WI38 (cell line): ENCODE measurements at regions not wholly inside any gene's neighbourhood (a gene's known extent, or its start where the extent isn't known, plus 50 kb on each side); places are given as distances from the start of the nearest gene placed in this dataset.

Experiments
- H3K4me3 ChIP-seq: 2 replicates; pipeline ENCODE4 v1.5.1; 2011; ENCODE audit warnings: low read depth, mild to moderate bottlenecking, control low read depth, low read length
- TF ChIP-seq, protein P1 (sequence below): IDR thresholded peaks from 2 replicates; pipeline ENCODE4 v1.5.1; 2012; ENCODE audit warnings: low read depth, mild to moderate bottlenecking, control low read depth, low read length

DNA sequence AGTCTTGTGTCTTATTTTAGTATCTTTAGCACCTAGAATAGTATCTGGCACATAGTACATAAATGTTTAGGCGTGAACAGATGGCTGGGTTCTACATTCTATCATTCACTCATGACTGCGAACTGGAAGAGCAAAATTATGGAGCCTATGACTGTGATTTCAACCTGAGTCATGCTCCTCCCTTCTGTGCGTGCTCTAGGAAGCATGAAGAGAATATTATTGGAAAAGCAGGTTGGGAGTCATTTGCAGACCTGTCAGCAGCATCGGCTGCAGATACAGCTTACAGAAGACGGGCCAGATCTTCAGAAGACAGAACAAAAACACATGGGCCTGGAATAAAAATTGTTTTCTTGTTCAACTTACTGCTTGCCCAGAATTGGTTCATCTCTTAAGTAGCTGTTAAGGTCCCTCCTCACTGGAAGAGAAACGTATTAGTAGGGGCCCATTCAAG is 344.0 kb upstream of the USP24 start:
- TF ChIP-seq, protein P1, sequence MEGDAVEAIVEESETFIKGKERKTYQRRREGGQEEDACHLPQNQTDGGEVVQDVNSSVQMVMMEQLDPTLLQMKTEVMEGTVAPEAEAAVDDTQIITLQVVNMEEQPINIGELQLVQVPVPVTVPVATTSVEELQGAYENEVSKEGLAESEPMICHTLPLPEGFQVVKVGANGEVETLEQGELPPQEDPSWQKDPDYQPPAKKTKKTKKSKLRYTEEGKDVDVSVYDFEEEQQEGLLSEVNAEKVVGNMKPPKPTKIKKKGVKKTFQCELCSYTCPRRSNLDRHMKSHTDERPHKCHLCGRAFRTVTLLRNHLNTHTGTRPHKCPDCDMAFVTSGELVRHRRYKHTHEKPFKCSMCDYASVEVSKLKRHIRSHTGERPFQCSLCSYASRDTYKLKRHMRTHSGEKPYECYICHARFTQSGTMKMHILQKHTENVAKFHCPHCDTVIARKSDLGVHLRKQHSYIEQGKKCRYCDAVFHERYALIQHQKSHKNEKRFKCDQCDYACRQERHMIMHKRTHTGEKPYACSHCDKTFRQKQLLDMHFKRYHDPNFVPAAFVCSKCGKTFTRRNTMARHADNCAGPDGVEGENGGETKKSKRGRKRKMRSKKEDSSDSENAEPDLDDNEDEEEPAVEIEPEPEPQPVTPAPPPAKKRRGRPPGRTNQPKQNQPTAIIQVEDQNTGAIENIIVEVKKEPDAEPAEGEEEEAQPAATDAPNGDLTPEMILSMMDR, result no peak

DNA sequence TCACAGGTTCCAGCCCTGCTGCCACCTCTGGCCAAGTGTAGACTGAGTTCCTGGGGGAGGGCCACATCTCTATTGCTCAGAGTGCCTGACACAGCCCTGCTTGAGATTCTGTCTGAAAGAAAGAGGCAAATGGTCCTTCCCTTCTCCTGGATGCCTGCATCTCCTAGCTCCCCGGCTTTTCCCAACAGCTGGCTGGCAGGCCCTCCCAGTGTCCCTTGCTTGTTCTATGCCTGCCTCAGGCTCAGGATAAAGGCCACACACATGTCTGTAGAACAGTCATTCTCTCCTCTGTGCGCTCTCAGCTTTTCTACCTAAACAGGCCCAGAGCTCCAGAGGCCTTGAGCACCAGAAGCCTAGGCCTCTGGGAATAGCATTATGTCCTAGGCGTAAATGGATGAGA is 343.4 kb upstream of the USP24 start:
- no peak overlapping the region for H3K4me3 ChIP-seq
- TF ChIP-seq, protein P1, result no peak

More for the DNA sequence above, 344.0 kb upstream of the USP24 start:
- H3K4me3 ChIP-seq, result no peak overlapping the region

DNA sequence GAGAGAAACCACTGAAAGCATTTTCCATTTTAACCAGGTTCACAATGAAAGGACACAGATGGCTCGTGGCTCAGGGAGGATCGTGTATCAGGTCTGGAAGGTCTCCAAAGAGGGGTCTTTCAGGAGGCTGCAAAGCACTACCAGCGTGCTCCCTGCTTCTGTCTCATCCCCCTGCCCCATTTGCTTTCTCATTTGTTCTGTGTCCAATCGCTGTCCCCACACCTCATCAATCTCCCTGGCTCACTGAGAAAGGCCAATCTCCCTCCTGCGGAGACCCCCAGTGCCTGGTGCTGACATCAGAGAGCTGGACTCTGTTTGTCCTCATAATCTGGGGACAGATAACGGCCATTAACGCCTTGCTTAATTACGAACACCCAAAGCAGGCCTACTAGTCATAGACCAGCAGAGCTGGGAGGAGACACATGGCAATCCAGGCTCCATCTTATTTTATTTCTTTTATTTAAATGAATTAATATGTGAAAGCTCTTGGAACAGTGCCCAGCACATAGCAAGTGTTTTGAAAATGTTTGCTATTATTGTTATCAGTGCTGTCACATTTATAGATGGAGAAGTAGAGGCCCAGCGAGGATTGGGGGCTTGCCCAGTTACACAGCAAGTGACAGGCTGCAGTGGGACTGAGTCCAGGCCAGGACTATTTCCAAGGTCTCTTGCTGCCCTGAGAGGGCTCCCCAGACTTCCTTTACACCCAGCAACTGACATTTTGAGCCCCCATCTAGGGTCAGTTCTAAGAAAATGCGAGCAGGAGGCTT is 341.0 kb upstream of the USP24 start:
- H3K4me3 ChIP-seq, result no peak overlapping the region
- TF ChIP-seq, protein P1, result no peak

DNA sequence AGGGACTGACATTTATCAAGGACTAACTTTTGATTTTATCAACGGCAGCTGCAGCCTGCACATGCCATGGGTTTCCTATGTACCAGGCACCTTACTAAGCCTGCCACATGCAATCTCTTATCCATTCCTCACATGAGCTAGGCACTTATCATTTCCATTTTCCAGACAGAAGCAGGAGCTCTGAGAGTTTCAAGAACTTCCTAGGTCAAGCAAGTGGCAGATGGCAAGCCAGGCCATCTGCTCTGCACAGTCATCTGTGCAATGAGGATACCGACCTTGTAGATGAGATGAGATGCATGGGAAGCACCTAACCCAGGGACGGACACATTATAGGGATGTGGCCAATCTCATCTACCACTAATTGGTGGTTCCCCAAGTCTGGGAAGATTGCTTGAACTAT is 339.4 kb upstream of the USP24 start:
- TF ChIP-seq, protein P1, result no peak
- no peak overlapping the region for H3K4me3 ChIP-seq

DNA sequence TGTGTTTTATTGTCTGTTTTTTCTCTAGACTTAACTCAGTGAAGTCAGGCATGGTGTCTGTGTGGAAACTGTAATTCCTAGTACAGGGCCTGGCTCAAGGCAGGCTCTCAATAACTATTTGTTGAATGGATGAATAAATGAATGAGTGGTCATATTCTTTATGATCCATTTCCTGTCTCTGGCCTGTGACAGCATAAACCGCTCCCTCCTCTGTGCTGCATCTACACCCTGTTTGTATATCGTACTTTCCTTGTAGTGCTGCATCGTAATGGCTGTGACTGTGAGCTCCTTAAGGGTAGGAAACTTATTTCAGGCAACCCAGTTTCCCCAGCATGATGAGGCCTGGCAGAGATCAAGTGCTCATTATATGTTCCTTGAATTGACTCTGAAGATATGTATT is 337.5 kb upstream of the USP24 start:
- TF ChIP-seq, protein P1, result no peak
- H3K4me3 ChIP-seq, result no peak overlapping the region

DNA sequence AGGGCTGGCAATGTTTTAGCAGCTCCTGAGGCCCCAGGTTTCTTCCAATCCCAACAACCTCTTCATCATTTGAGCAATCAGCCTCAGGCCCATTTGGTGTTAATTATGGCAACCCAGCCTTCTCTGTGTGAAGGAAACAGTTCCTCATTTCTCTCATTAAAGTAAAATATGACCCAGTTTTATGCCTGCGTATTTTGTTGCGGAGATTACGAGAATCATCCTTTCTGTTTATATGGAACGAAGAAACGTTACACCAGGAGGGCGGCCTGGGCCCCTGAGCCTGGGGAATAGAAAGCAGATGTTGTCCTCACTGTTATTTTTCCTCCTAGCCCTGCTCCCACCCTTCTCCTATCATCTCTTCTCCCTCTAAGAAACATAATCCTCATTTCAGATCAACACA is 332.2 kb upstream of the USP24 start:
- H3K4me3 ChIP-seq, result no peak overlapping the region
- TF ChIP-seq, protein P1, result no peak

DNA sequence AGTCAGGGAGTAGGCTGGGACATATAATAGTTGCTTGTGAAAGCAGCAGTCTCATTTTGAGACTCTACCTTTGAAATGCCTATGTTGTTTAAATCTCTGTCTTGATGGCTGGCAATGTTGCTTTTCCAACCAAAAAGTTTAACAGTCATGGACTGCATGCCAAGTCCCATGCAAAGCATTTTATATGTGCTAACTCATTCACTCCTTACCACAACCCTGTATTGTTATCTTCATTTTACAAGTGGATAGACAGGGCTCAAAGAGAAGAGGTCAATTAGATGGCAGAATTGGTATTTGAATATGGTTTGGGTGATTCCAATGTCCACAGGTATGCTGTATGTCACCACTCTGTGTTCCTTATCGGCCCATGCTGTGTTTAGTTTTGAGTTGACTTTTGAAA is 331.4 kb upstream of the USP24 start:
- TF ChIP-seq, protein P1, result no peak
- no peak overlapping the region for H3K4me3 ChIP-seq
